GM18505 (cell line): ENCODE measurements at regions not wholly inside any gene's neighbourhood (a gene's known extent, or its start where the extent isn't known, plus 50 kb on each side); places are given as distances from the start of the nearest gene placed in this dataset.
"Not testable (repeated sequence)": the region's sequence is repeated elsewhere in the genome, so short reads cannot be mapped to it uniquely, and the experiment has no call there.

Experiments
- ATAC-seq: cut with Tn5 transposase; IDR thresholded peaks from one replicate; pipeline ENCODE4 v1.9.1; 2021; ENCODE audit not compliant: unreplicated experiment
- POLR2A ChIP-seq: IDR thresholded peaks from 4 replicates; pipeline ENCODE4 v1.6.1; 2011; ENCODE audit warnings: borderline replicate concordance; ENCODE audit not compliant: insufficient read depth, insufficient read length; ENCODE audit errors: extremely low read depth

DNA sequence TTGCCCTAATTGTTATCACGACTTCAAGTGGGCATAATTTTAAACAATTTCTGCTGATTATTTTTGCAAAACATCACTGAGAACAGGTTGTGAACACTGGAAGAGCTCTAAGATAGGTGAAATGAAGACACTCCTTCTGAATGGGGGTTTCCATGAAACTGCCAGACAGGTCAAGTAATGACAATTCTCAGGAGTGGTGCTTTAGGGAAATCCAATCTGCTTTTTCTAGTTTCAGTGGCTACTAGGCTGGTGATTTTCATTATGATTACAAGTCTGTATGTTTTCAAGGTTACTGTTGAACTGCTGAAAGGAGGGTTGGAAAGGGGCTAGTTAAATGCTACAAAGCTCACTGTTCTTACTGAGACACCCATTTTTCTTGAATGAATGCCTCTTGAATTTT, 1724.2 kb downstream of the PCDH9 start:
- ATAC-seq: no peak

DNA sequence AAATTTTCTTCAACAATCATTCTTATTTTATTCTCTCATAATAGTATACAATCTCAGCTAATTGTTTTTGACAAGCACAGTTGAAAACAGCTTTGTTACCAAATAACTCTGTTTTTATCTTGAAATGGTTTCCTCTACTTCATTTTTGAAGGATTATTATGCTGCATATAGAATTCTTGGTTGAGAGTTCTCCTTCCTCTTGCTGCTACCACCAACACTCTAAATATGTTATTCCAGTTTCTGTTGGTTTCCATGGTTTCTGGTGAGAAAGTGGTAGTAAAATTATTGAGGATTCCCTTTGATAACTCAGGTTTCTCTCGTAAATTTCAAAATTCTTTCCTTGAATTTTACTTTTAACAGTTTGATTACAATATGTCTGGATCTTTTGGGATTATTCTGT, 1725.9 kb downstream of the PCDH9 start:
- no peak for TF ChIP-seq POLR2A
- ATAC-seq: no peak

More for the DNA sequence above, 1724.2 kb downstream of the PCDH9 start:
- TF ChIP-seq POLR2A: no peak

DNA sequence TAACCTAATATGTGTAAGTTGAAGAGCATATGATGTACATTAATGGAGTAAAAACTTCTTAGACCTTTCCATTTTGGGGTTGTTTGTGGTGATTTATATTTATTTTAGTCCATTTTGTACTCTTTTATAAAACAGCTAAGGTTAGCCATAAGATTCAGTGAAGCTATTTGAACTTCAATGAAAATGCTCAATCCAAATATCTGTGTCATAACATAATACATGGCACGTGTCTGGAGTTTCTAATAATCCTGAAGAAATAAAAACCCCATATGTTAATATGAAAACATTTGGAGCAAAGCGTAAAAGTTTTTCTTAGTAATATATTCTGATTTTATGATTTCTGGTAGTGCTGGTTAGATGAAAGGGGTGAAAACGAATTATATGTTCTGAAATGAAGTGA, 1729.7 kb downstream of the PCDH9 start:
- TF ChIP-seq POLR2A: no peak
- ATAC-seq: no peak

DNA sequence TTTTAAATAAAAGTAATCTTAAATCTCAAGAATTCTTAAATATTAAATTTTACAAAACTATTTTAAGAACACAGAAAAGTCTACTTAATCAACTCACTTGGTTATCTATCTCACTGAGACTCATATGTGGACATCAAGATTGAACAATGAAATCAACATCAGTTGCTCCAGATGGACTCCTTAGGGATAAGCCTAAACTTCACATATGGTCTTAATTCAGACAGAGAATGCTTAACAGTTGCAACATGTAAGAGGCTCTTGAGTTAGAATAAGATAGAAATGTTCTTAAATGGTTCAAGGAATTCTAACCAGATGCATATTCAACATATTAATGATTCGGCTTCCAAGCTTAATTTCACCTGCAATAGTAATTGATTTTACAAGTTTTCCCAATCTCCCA, 1730.9 kb downstream of the PCDH9 start:
- no peak for TF ChIP-seq POLR2A

DNA sequence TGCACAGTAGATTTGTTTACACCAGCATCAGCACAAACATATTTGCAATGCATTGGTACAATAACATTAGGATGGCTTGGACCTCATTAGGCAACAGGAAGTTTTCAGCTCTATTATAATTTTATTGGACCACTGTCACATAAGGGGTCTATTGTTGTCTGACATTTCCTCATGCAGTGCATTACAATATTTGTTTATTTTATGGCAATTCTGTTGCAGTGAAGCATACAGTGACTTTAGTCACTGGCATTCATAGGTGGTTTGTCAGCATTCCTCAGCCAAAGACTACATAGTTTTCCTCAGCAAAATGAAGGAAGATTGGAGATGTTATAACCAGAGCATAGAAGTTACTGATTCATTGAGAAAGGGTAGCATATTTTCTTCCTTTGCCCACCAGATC, 1732.9 kb downstream of the PCDH9 start:
- ATAC-seq: no peak

More for the DNA sequence above, 1730.9 kb downstream of the PCDH9 start:
- ATAC-seq: no peak

DNA sequence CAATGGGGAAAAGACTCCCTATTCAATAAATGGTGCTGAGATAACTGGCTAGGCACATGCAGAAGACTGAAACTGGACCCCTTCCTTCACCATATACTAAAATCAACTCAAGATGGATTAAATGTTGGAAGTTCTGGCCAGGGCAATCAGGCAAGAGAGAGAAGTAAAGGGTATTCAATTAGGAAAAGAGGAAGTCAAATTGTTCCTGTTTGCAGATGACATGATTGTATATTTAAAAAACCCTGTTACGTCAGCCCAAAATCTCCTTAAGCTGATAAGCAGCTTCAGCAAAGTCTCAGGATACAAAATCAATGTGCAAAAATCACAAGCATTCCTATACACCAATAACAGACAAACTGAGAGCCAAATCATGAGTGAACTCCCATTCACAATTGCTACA, 1739.4 kb downstream of the PCDH9 start:
- not testable (repeated sequence) for ATAC-seq

More for the DNA sequence above, 1732.9 kb downstream of the PCDH9 start:
- no peak for TF ChIP-seq POLR2A

DNA sequence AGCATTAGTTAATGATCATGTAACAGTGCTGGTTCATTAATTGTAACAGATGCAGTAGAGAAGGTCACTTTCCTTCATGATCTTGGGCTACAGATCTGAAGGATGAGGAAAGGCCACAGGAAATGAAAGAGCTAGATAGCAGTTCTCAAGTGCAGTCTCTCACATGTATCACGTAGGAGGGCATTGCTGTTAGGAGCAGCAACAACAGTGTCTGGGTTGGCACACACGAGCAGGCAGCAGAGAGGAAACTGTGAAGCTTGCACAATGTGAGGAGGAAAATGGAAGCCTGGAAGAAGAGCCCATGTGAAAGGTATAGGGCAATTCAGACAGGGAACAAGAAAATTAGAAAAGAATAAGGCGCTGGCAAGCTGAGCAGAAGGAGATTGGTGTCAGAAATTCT, 1741.5 kb downstream of the PCDH9 start:
- TF ChIP-seq POLR2A: no peak
- ATAC-seq: no peak

DNA sequence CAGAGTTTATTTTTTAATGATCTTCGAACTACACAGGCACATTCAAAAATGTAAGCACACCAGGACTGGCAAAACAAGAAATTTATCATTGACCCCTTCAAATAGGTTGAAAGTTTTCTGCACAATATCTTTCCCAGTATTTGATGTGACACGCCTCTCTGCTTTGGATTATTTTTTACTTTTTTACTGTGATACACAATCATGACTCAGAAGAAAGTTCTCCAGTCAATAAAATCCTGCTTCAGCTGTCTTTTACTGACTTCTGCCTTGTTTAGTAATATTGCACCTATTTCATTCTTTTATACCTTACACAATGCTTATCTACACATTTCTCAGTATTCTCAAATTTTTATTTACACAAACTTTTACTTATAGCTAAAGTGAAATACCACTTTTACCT, 1750.4 kb downstream of the PCDH9 start:
- TF ChIP-seq POLR2A: no peak
- ATAC-seq: no peak

DNA sequence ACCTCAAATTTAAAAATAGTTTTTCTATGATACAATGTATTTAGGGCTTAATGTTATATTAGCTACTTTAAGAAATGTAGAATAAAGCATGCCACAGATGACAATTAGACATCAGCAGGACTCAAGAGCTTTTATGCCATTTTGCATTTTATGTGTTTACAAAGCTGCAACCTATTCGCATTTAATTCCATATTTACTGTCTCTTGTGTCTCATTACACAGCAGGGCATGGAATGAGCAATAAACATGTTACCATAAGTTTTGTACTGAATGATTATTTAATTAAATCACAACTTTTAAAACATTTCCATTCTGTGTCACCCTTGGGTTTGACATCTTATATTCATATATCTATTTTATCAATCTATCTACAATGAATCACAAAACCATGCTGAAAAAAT, 1756.9 kb downstream of the PCDH9 start:
- ATAC-seq: no peak
- TF ChIP-seq POLR2A: no peak

DNA sequence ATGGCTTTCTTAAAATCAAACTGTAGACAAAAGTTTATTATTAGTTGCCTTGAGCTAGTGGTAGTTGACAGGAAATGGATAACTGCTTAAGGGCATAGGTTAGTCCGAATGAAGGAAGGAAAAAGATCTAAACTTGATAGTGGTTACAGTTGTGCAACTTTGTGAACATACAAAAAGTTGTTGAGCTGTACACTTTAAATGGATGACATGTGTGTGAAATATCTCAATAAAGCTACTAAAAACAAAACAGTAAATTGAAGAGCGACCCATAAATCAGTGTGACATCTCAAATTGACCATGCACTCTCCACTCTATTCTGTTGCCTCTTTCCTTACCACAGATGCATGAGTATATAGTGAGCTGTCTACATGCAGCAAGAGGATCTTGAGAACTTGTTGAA, 1757.8 kb downstream of the PCDH9 start:
- no peak for ATAC-seq
- no peak for TF ChIP-seq POLR2A

DNA sequence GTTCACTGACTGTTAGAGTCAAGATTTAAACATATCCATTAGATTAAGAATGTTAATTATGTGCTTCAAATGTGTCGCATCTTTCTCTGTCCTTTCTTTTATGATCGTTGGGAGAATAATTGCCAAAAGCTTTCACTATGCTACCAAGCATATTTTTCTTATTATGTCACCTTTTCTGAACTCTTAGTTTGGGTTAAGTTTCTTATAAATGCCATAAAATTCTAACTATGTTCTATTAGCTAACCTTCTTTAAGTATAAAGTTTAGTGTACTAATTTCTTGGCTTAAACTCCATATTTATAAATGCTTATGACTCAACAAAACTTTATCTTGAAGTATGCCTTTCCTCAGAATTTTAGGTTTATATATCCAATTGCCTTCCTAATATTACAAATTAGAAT, 1759.4 kb downstream of the PCDH9 start:
- no peak for ATAC-seq
- no peak for TF ChIP-seq POLR2A

DNA sequence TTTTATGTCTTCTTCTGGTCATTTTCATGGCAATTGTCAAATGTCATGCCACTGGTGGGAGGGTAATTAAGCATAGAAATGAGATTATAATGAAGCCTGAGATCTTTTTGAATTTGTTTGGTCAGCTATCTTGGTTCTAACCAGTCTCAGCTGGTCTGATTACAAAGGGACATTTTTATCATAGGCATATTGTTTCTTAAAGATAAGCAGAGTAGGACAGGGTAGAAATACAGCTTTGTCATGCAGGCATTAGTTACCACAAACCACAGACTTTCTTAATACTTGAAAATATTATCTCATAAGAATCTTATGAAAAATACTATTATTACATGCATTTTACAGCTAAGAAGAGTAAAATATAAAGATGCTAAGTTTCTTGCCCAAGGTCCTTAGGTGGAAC, 1761.5 kb downstream of the PCDH9 start:
- no peak for TF ChIP-seq POLR2A
- no peak for ATAC-seq

DNA sequence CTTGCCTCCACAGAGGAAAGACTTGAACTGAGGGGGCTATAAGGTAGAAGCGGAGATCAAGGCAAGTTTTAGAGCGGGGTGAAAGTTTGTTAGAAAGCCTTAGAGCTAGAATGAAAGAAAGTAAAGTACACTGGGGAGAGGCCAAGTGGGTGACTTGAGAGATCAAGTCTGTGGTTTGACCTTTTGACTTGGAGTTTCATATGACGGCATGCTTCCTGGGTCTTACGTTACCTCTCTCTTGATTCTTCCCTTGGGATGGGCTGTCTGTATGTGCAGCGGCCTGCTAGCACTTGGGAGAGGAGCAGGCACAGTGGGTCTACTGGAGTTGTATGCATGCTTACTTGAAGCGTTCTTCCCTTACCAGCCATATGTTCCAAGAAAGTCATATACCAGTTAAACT, 1768.5 kb downstream of the PCDH9 start:
- no peak for TF ChIP-seq POLR2A
- ATAC-seq: no peak

DNA sequence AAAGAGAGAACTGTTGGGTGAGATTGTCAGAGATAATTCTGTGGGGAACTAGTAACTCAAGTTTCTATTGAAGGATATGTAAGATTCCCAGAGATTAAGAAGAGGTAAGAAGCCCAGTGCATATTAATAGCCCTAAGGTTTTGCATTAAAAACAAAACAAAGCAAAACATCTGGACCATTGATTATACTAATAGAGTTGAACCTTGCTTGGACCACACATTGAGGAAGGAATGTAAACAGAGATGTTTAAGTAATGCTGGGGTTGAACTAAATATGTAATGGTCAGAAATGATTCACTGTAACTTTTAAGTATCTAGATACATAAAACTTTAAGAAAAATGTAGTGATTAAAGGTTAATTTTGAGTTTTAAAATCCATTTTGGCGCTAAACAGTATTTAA, 1770.0 kb downstream of the PCDH9 start:
- no peak for ATAC-seq
- no peak for TF ChIP-seq POLR2A

DNA sequence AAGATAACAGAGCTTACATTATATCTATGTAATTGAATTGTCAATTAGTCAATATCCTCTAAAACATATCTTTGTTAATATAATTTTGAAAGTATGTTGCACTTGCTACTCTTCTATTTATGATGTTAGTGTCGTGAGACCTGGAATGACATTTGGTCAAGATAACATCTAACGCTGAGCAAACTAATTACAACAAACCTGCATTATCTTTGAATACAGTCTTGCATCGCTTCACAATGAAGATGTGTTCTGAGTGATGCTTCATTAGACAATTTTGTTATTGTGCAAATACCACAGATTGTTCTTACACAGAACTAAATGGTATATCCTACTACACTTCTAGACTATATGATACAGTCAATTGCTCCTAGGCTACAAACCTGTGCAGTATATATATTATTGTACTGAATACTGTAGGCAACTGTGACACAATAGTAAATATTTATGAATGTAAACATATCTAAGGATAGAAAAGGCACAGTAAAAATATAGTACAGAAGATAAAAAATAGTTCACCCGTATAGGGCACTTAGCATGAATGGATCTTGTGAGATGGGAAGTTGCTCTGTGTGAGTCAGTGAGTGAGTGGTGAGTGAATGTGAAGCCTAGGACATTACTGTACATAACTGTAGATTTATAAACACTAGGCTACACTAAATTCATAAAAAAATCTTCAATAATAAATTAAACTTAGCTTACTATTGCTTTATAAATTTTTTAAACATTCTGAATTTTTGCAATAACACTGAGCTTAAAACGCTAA, 1773.8 kb downstream of the PCDH9 start:
- no peak for ATAC-seq
- TF ChIP-seq POLR2A: no peak

DNA sequence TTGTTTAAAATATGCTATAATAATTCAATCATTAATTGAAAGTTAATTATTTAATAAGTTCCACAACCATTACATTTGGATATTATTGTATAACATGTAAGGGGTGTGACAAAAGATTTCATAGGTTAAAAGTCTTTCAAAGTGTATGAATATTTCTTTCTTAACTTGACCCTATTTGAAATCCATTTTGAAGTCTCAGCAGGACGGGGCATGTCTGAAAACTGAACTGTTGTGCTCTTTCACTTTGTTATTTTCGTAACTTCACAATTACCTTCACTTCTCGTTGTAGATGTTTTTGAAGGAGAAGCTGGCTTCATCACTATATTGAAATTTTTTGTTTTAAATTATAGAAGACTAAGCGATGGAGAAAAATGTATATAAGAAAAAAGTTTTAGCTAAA, 1775.7 kb downstream of the PCDH9 start:
- no peak for ATAC-seq
- no peak for TF ChIP-seq POLR2A

DNA sequence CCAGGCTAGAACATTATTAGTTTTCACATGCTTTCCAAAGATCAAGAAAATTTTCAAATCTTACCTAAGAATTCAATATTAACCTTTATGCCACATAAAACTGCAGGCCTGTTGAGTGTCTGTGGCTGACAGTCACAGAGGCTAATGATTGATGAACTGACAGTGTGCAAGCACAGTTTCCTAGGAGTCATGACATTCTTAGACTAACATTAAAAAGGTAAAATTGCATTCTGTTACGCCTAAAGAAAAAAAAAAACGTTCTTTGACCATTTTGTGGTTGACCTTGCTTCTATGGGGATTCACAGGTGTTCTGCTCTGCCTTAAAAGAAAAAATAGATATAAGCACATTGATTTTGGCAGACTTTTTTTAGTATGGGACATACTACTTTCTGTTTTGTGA, 1776.2 kb downstream of the PCDH9 start:
- TF ChIP-seq POLR2A: no peak
- ATAC-seq: no peak
